ENCODE measurements at regions not wholly inside any gene's neighbourhood (a gene's known extent, or its start where the extent isn't known, plus 50 kb on each side); places are given as distances from the start of the nearest gene placed in this dataset.

DNA sequence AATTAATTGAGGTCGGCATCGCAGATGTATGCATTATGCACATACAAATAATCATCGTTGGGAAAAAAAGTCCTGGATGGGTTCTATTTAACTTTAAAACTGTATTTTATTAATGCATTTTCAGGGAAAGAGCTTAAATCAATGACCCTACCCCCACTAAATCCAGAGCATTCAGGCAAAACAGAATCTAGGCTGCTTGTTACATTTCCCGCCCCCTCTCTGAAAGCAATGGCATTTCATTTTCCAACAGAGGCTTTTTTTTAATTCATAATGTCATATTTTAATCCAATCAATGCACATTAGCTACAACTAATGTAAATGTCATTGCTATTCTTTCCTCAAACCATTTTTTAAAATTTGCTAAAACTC, 117.4 kb upstream of the GRIA1 start:
- TF ChIP-seq, protein P1, sequence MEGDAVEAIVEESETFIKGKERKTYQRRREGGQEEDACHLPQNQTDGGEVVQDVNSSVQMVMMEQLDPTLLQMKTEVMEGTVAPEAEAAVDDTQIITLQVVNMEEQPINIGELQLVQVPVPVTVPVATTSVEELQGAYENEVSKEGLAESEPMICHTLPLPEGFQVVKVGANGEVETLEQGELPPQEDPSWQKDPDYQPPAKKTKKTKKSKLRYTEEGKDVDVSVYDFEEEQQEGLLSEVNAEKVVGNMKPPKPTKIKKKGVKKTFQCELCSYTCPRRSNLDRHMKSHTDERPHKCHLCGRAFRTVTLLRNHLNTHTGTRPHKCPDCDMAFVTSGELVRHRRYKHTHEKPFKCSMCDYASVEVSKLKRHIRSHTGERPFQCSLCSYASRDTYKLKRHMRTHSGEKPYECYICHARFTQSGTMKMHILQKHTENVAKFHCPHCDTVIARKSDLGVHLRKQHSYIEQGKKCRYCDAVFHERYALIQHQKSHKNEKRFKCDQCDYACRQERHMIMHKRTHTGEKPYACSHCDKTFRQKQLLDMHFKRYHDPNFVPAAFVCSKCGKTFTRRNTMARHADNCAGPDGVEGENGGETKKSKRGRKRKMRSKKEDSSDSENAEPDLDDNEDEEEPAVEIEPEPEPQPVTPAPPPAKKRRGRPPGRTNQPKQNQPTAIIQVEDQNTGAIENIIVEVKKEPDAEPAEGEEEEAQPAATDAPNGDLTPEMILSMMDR (IDR thresholded peaks at IDR 0.05), result no peak
- TF ChIP-seq POLR2A (IDR thresholded peaks at IDR 0.05) (no peak), EP300 (IDR thresholded peaks at IDR 0.05) (no peak)
